PFSK-1 (cell line): ENCODE measurements at regions not wholly inside any gene's neighbourhood (a gene's known extent, or its start where the extent isn't known, plus 50 kb on each side); places are given as distances from the start of the nearest gene placed in this dataset.

ENCODE experiments used
- POLR2AphosphoS5 ChIP-seq: IDR thresholded peaks from 2 replicates; pipeline ENCODE4 v1.6.1; 2012; ENCODE audit warnings: low read depth, mild to moderate bottlenecking, control low read depth, low read length, moderate library complexity
- TAF1 ChIP-seq: IDR thresholded peaks from 2 replicates; pipeline ENCODE4 v1.6.1; 2012; ENCODE audit warnings: low read length, control low read depth, borderline replicate concordance; ENCODE audit not compliant: insufficient read depth

- TF ChIP-seq TAF1 (no peak), POLR2AphosphoS5 (no peak)
Observed at GRCh38 chr9:121559183-121559582, 59.5 kb upstream of the GGTA1 start.
